Colon (tissue), 2 donors: ENCODE measurements at regions not wholly inside any gene's neighbourhood (a gene's known extent, or its start where the extent isn't known, plus 50 kb on each side); places are given as distances from the start of the nearest gene placed in this dataset.
A peak's percentile ranks its signal among the peaks of the same experiment; 100 is the strongest.
"Not testable (repeated sequence)": the region's sequence is repeated elsewhere in the genome, so short reads cannot be mapped to it uniquely, and the experiment has no call there.

ENCODE experiments used
- FAIRE-seq: peaks from 2 replicates; lab custom pipeline; 2012; peaks lifted over from hg19 to GRCh38; lab: Jason Lieb, UNC
- donor health status: control.
- donor health status: control.

- FAIRE-seq: not testable (repeated sequence)
Measured at GRCh38 chr6:85356743-85357142, 93.1 kb upstream of the NT5E start.

- FAIRE-seq: no peak
Measured at GRCh38 chr6:85355816-85356215, 94.1 kb upstream of the NT5E start.

- no peak for FAIRE-seq
Measured at GRCh38 chr6:85354761-85355618, 94.9 kb upstream of the NT5E start.

- FAIRE-seq: no peak
Measured at GRCh38 chr6:85353012-85353411, 96.9 kb upstream of the NT5E start.

GRCh38 chr6:85348643-85349042, 101.2 kb upstream of the NT5E start:
- no peak for FAIRE-seq

DNA sequence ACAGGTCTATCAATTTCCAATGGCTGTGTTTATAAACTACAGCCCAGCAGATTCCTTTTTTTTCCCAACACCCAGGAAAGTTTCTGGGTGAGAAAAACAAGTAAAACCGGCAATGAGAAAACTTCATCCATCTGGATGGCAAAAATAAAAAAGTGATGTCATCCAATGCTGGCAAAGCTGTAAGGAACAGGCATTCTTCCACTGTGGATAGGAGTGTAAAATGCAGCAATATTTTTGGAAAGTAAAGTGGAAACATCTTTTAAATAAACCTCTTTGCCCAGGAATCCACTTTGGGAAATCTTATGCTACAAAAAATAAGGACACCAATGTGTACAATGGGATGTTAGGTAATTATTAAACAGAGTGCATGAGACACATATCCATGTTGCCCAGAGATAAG, 102.1 kb upstream of the NT5E start:
- FAIRE-seq: no peak

GRCh38 chr6:85346196-85346595, 103.7 kb upstream of the NT5E start:
- FAIRE-seq: no peak

DNA sequence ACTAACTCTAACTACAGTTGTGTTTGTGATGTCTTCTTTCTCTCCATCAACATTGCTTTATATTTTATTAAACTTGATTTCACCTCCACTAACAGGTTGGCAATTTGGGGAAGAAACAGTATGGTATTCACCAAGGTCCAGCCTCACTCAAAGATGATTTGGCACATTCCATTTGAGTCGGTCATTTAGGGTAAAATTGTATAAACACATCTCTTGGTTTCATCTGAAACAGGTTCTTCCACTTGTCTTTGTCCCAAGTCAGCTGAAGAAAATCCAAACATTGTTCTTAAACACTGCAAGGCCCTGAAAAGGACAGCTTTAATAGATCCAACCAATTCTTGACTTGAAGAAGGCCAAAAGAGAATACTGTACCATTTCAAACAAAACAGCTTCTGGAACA, 104.9 kb upstream of the NT5E start:
- no peak for FAIRE-seq

DNA sequence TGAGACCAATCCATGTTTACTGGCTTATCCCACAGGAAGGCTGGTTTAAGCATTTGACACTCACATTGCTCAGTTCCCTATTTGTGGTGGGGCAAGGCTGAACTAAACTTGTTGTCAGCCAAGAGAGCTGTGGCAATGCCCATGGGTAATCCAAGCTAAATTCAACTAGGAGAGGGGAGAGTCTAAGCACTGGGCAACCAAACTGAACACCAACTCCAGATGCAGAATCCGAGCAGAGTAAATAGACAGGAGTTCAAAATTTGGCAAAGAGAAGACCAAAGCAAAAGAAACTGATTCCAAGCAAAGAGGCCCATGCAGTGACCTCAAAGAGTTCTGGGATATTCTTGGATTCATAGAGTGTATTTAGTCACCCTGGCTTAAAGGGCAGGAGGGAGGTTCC, 106.5 kb upstream of the NT5E start:
- FAIRE-seq: no peak

- FAIRE-seq: no peak
Measured at GRCh38 chr6:85329196-85329595, 120.7 kb upstream of the NT5E start.

DNA sequence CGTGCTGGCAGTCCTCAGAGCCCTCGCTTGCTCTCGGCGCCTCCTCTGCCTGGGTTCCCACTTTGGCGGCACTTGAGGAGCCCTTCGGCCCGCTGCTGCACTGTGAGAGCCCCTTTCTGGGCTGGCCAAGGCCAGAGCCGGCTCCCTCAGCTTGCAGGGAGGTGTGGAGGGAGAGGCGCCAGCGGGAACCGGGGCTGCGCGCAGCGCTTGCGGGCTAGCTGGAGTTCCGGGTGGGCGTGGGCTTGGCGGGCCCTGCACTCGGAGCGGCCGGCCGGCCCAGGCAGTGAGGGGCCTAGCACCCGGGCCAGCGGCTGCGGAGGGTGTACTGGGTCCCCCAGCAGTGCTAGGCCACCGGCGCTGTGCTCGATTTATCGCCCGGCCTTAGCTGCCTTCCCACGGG, 124.1 kb upstream of the NT5E start:
- not testable (repeated sequence) for FAIRE-seq

DNA sequence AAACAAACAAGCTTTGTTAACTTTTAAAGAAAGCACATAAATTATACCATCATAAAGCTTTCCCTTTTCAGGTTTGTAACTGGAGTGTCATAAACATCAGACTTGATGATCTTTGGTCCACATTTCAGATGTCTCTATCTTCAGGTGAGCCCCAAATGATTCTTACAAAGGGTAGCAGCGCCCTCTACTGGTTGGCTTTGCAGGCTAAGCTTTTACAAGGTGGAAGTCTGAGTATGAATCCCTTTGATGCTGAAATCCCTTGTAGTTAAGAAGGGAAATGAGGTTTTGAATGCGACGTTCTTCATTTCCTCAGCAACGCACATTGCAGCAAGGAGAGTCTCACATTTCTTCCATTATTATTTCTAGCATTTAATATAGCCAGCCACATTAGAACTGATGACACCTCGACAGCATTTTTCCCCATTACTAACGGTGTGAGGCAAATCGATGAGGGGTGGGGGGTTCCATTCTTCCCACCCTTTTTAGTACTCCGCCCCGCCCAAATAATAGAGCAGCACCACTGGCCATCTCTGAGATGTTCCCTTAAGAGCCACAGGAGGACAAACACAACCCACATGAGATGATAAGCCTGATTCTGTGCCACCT, 126.3 kb upstream of the NT5E start:
- peak; percentile 10 for FAIRE-seq

GRCh38 chr6:85322446-85323105, 127.3 kb upstream of the NT5E start:
- FAIRE-seq: no peak

DNA sequence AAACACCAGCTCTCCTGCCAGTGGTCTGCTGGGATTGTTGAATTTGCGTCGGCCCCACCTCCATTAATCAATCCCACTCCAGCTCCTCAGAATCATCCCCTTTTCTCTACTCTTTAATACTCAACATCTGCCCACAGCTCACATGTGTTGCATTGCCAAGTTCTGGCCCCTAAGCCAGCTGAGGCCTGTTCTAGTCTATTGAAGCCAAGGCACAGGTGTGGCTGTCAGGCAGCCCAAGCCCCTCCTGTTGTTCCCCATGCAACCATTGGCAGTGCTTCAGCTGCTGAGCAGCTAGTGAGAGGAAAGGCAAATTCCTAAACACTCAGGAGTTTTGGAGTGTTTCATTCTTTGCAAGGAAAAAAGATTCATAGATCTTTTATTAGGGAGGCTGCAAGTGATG, 128.0 kb upstream of the NT5E start:
- no peak for FAIRE-seq

DNA sequence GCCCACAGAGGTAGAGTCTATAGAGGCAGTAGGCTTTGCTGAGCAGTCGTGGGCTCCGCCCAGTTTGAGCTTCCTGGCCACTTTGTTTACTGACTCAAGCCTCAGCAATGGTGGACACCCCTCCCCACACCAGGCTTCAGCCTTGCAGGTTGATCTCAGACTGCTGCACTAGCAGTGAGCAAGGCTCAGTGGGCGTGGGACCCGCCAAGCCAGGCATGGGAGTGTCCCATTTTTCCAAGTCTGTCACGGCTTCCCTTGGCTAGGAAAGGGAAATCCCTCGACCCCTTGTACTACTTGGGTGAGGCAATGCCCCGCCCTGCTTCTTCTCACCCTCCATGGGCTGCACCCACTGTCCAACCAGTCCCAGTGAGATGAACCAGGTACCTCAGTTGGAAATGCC, 135.3 kb upstream of the NT5E start:
- no peak for FAIRE-seq

- FAIRE-seq: no peak
Measured at GRCh38 chr6:85300581-85300980, 149.3 kb upstream of the NT5E start.

GRCh38 chr6:85298553-85298952, 151.3 kb upstream of the NT5E start:
- FAIRE-seq: no peak

DNA sequence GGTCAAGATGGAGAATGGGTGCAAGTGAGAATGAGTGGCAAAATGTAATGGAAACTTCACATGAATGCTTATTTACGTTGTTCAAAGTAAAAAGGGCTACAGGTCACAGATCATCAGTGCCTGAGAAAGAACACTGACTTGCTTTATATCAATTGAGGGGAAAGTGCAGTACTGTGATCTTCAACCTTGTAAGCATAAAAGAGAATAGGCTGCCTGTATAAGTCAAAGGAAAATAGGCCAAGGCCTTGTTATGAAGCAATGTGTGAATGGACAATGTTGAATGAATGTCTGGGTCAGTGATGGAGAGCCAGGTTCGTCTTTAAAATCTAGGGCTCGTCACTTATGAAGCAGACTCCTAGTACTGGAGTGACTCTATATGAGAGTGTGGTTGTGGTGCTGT, 158.6 kb upstream of the NT5E start:
- no peak for FAIRE-seq

- FAIRE-seq: no peak
Measured at GRCh38 chr6:85287654-85288053, 162.2 kb upstream of the NT5E start.

DNA sequence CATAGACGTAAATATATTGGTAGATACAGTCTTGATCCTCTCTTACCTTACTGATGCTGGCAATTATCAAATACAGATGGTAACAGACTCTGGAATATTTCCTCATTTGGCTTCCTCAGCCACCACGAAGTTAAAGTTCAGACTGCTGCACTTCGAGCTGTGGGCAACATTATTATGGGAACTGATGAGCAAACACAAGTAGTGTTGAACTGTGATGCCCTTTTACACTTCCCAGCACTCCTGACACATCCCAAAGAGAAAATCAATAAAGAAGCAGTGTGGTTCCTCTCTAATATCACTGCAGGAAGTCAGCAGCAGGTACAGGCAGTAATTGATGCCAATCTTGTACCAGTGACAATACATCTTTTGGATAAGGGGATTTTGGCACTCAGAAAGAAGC, 162.7 kb upstream of the NT5E start:
- no peak for FAIRE-seq

GRCh38 chr6:85286507-85286906, 163.4 kb upstream of the NT5E start:
- FAIRE-seq: not testable (repeated sequence)

GRCh38 chr6:85285934-85286333, 163.9 kb upstream of the NT5E start:
- FAIRE-seq: no peak

- no peak for FAIRE-seq
Measured at GRCh38 chr6:85285114-85285513, 164.8 kb upstream of the NT5E start.
